GM21786 (cell line): ENCODE measurements at regions not wholly inside any gene's neighbourhood (a gene's known extent, or its start where the extent isn't known, plus 50 kb on each side); places are given as distances from the start of the nearest gene placed in this dataset.
"Not testable (repeated sequence)": the region's sequence is repeated elsewhere in the genome, so short reads cannot be mapped to it uniquely, and the experiment has no call there.

Experiments
- ATAC-seq: cut with Tn5 transposase; IDR thresholded peaks from one replicate; pipeline ENCODE4 v1.9.1; 2021; ENCODE audit not compliant: unreplicated experiment

- no peak for ATAC-seq
These were observed 147.1 kb upstream of the IGFBP3 start for GRCh38 chr7:46068159-46068558.

- ATAC-seq: no peak
These were observed 138.4 kb upstream of the IGFBP3 start for GRCh38 chr7:46059308-46060020.

- no peak for ATAC-seq
These were observed 137.2 kb upstream of the IGFBP3 start for GRCh38 chr7:46058086-46058823.

- ATAC-seq: no peak
These were observed 133.8 kb upstream of the IGFBP3 start for GRCh38 chr7:46054915-46055314.

- no peak for ATAC-seq
These were observed 133.2 kb upstream of the IGFBP3 start for GRCh38 chr7:46054272-46054671.

GRCh38 chr7:46047581-46047980 is 126.5 kb upstream of the IGFBP3 start:
- ATAC-seq: no peak

- not testable (repeated sequence) for ATAC-seq
These were observed 122.3 kb upstream of the IGFBP3 start for GRCh38 chr7:46043338-46043737.

- ATAC-seq: not testable (repeated sequence)
These were observed 118.7 kb upstream of the IGFBP3 start for GRCh38 chr7:46039813-46040212.

- ATAC-seq: no peak
These were observed 114.1 kb upstream of the IGFBP3 start for GRCh38 chr7:46035166-46035565.

- ATAC-seq: no peak
These were observed 113.1 kb upstream of the IGFBP3 start for GRCh38 chr7:46034056-46034768.

- ATAC-seq: no peak
These were observed 112.5 kb upstream of the IGFBP3 start for GRCh38 chr7:46033592-46033991.

- no peak for ATAC-seq
These were observed 111.9 kb upstream of the IGFBP3 start for GRCh38 chr7:46032942-46033341.

GRCh38 chr7:46032353-46032752 is 111.3 kb upstream of the IGFBP3 start:
- no peak for ATAC-seq

GRCh38 chr7:46029111-46029704 is 108.1 kb upstream of the IGFBP3 start:
- no peak for ATAC-seq

- no peak for ATAC-seq
These were observed 107.2 kb upstream of the IGFBP3 start for GRCh38 chr7:46028246-46028645.

GRCh38 chr7:46026741-46027140 is 105.7 kb upstream of the IGFBP3 start:
- ATAC-seq: no peak

GRCh38 chr7:46024263-46024916 is 103.3 kb upstream of the IGFBP3 start:
- ATAC-seq: no peak

GRCh38 chr7:46022397-46022796 is 101.3 kb upstream of the IGFBP3 start:
- ATAC-seq: no peak

GRCh38 chr7:46015107-46015868 is 94.2 kb upstream of the IGFBP3 start:
- no peak for ATAC-seq

- no peak for ATAC-seq
These were observed 90.4 kb upstream of the IGFBP3 start for GRCh38 chr7:46011501-46011900.
